ENCODE measurements at regions not wholly inside any gene's neighbourhood (a gene's known extent, or its start where the extent isn't known, plus 50 kb on each side); places are given as distances from the start of the nearest gene placed in this dataset.

DNA sequence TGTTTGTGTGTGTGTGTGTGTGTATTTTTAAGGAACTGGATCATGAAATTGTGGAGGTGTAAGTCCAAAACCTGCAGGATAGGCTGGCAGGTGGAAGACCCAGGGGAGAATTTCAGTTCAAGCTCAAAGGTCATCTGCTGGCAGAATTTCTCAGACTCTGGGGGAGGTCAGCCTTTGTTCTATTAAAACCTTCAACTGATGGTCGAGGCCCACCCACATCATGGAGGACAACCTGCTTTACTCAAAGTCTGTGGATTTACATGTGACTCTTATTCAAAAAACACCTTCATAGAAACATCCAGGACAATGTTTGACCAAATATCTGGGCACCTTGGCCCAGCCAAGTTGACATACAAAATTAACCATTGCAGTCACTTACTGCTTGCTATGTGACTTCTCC, 157.2 kb downstream of the EDEM1 start:
- Histone ChIP-seq H3K27me3 (replicated peaks; ENCODE audit: insufficient read depth) (no peaks in the 10 kb centered on the region), H3K36me3 (no peaks in the 10 kb centered on the region), H3K27ac (no peak overlapping the region), H3K4me3 (no peak overlapping the region), H3K4me1 (replicated peaks) (no peaks in the 10 kb centered on the region), H3K9me3 (no peaks in the 10 kb centered on the region)
- intact Hi-C loops (cut with DNase I) = no loop called here
- 88% methylated on average over 1 of the region's 1 CpG for WGBS
- no peak for DNase-seq (ENCODE audit: low spot score)
- no peak for TF ChIP-seq POLR2AphosphoS5 (IDR thresholded peaks at IDR 0.05)
- TF ChIP-seq POLR2A (IDR thresholded peaks at IDR 0.05) = no peak
- TF ChIP-seq, protein P1, sequence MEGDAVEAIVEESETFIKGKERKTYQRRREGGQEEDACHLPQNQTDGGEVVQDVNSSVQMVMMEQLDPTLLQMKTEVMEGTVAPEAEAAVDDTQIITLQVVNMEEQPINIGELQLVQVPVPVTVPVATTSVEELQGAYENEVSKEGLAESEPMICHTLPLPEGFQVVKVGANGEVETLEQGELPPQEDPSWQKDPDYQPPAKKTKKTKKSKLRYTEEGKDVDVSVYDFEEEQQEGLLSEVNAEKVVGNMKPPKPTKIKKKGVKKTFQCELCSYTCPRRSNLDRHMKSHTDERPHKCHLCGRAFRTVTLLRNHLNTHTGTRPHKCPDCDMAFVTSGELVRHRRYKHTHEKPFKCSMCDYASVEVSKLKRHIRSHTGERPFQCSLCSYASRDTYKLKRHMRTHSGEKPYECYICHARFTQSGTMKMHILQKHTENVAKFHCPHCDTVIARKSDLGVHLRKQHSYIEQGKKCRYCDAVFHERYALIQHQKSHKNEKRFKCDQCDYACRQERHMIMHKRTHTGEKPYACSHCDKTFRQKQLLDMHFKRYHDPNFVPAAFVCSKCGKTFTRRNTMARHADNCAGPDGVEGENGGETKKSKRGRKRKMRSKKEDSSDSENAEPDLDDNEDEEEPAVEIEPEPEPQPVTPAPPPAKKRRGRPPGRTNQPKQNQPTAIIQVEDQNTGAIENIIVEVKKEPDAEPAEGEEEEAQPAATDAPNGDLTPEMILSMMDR (IDR thresholded peaks at IDR 0.05) = no peak

GRCh38 chr3:5347486-5347885, 160.0 kb downstream of the EDEM1 start:
- Histone ChIP-seq H3K4me1 (replicated peaks) (no peaks in the 10 kb centered on the region), H3K4me3 (no peak overlapping the region), H3K27ac (no peak overlapping the region), H3K36me3 (no peaks in the 10 kb centered on the region), H3K9me3 (no peaks in the 10 kb centered on the region), H3K27me3 (replicated peaks; ENCODE audit: insufficient read depth) (no peaks in the 10 kb centered on the region)
- intact Hi-C loops (cut with DNase I) = no loop called here
- TF ChIP-seq POLR2A (IDR thresholded peaks at IDR 0.05) = no peak
- TF ChIP-seq, protein P1 (IDR thresholded peaks at IDR 0.05) = no peak
- no peak for TF ChIP-seq POLR2AphosphoS5 (IDR thresholded peaks at IDR 0.05)
- DNase-seq (ENCODE audit: low spot score) = no peak

DNA sequence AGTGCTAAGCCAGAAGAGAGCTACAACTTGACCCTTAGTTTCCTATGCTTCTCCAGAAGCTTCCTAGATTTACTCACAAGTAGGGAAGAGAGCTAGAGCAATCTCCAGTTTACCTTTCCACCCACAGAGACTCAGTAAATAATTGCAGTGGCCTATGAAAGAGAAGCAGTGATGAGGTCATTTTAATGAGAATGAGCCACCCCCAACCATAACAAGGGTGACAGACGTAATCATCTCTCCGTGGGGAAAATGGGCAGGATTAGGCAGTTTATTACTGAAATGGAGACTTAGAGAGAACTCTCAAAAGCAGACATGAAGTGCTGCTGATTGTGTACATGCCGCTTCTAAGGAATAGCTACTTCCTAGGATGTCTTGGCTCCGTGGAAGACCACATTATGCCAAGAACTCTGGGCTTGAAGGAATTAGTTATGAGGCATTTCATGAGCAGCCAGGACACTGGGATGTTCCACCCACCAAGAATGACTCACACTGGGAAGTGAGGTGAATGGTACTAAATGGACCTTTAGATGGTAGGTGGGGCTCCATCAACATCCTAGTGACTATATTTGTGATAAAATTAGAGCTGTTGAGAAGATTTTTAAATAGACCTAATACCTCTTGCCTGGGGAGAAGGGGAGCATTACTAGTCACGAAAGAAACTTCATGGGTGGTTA, 160.9 kb downstream of the EDEM1 start:
- Histone ChIP-seq H3K4me3 (no peak overlapping the region), H3K27me3 (replicated peaks; ENCODE audit: insufficient read depth) (no peaks in the 10 kb centered on the region), H3K9me3 (no peaks in the 10 kb centered on the region), H3K36me3 (no peaks in the 10 kb centered on the region), H3K27ac (no peak overlapping the region), H3K4me1 (replicated peaks) (no peaks in the 10 kb centered on the region)
- 69% methylated on average over 5 of the region's 5 CpGs for WGBS
- intact Hi-C loops (cut with DNase I) = no loop called here
- TF ChIP-seq POLR2AphosphoS5 (IDR thresholded peaks at IDR 0.05) (no peak), POLR2A (IDR thresholded peaks at IDR 0.05) (no peak)
- TF ChIP-seq, protein P1 (IDR thresholded peaks at IDR 0.05) = no peak
- DNase-seq (ENCODE audit: low spot score) = no peak

GRCh38 chr3:5349343-5349742, 161.8 kb downstream of the EDEM1 start:
- no peaks in the 10 kb centered on the region for H3K36me3 ChIP-seq
- H3K27ac ChIP-seq = no peak overlapping the region
- no peaks in the 10 kb centered on the region for H3K27me3 ChIP-seq (replicated peaks; ENCODE audit: insufficient read depth)
- intact Hi-C loops (cut with DNase I) = no loop called here
- WGBS = 82% methylated on average over 2 of the region's 2 CpGs
- no peak overlapping the region for H3K4me3 ChIP-seq
- TF ChIP-seq POLR2A (IDR thresholded peaks at IDR 0.05) (no peak), POLR2AphosphoS5 (IDR thresholded peaks at IDR 0.05) (no peak)
- TF ChIP-seq, protein P1 (IDR thresholded peaks at IDR 0.05) = no peak
- no peaks in the 10 kb centered on the region for H3K4me1 ChIP-seq (replicated peaks)
- DNase-seq (ENCODE audit: low spot score) = no peak
- no peaks in the 10 kb centered on the region for H3K9me3 ChIP-seq

DNA sequence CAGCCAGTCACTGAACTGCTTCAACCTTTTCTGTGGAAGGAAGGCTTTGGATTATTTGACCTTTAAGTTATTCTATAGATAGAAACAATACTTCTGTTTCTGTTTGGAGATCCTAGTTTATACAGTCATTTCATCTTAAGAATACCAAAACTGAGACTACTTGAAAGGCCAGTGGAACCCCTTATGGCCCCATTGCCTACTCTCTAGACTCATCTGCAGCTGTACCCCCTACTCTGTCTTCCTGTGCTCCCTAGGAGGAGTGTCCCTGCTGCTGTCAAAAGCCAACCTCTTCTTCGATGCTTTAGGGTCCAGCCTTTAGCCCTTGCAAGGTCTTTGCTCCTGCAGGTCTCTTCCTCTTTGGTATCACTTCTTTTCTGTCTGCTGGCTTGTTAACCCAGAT, 169.6 kb downstream of the EDEM1 start:
- Histone ChIP-seq H3K4me1 (replicated peaks) (no peaks in the 10 kb centered on the region), H3K27me3 (replicated peaks; ENCODE audit: insufficient read depth) (no peaks in the 10 kb centered on the region), H3K27ac (no peak overlapping the region), H3K4me3 (no peak overlapping the region), H3K9me3 (no peaks in the 10 kb centered on the region), H3K36me3 (no peaks in the 10 kb centered on the region)
- WGBS = 82% methylated on average over 1 of the region's 1 CpG
- TF ChIP-seq, protein P1 (IDR thresholded peaks at IDR 0.05) = no peak
- TF ChIP-seq POLR2A (IDR thresholded peaks at IDR 0.05) (no peak), POLR2AphosphoS5 (IDR thresholded peaks at IDR 0.05) (no peak)
- intact Hi-C loops (cut with DNase I) = no loop called here
- DNase-seq (ENCODE audit: low spot score) = no peak

Measured in prostate gland (tissue), 2 donors.